ENCODE measurements at regions not wholly inside any gene's neighbourhood (a gene's known extent, or its start where the extent isn't known, plus 50 kb on each side); places are given as distances from the start of the nearest gene placed in this dataset.
A peak's percentile ranks its signal among the peaks of the same experiment; 100 is the strongest.
"Not testable (repeated sequence)": the region's sequence is repeated elsewhere in the genome, so short reads cannot be mapped to it uniquely, and the experiment has no call there.

- DNase-seq: not testable (repeated sequence)
Observed at GRCh38 chr1:223024486-223024885, 118.6 kb downstream of the TLR5 start.

- DNase-seq: not testable (repeated sequence)
Observed at GRCh38 chr1:223025190-223025734, 117.8 kb downstream of the TLR5 start.

GRCh38 chr1:223026639-223027038 lies 116.4 kb downstream of the TLR5 start:
- DNase-seq: not testable (repeated sequence)

GRCh38 chr1:223029985-223030769 lies 112.9 kb downstream of the TLR5 start:
- DNase-seq: no peak

DNA sequence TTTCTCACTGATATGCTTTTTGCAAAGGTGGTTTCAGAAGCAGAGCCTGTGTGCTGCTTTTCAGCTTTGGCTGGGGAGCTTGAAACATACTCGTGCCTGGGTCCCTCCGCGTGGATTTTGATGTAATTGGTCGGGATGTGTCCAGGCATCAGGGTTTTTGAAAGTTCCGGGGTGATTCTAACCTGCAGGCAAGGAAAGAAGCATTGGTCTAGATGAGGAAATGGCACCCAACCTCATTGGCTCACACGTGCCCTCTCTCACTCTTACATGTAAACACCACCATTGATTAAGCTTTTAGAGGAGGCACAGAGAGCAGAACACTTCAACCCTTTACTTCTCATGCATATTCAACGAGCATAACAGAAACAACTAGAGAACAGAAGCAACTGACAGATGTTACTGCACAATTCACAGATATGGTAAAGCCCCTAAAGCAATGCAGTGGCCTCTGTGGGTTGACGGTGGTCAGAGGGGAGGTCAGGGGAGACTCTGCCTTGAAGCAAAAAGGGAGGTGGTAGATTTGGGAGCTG lies 112.1 kb downstream of the TLR5 start:
- DNase-seq: no peak

DNA sequence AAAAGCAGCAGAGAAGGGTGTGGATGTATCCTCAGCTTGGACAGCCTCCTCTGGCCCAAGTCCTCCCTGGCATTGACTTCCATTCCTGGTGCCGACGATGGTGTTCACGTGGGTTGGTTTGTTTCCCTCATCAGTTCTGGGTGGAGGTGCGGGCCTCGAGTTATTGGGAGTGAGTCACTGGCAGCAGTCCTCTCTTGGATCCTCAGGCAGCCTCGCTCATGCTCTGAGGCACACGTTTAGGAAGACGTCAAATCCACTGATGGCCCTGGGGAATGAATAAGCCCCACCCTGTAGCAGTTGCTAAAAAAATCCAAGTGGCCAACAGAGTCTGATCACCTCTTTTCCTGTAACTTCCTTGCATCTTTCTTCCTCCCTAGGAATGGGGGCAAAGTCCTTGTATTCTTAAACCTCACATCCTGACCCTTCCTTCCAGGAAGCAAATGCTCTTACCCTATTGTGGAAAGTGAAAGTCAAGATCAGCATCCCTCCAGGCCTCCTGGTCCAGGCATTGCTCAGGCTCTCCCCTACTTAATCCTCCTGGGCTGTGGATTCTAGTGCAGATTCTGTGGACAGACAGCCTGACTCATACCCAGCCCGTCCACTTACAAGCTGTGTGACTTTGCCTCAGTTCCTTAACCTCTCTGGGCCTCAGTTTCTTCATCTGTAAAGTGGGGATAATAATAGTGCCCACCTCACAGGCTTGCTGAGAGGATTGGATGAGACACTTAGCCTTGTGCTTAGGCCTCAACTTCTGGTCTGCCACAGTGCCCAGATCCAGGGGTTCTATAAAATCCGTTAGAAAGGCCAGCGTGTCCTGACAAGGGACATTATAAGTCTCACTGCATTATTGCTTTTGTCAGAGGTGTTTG lies 111.1 kb downstream of the TLR5 start:
- peak; percentile 7 for DNase-seq

- DNase-seq: no peak
Observed at GRCh38 chr1:223033658-223034057, 109.4 kb downstream of the TLR5 start.

DNA sequence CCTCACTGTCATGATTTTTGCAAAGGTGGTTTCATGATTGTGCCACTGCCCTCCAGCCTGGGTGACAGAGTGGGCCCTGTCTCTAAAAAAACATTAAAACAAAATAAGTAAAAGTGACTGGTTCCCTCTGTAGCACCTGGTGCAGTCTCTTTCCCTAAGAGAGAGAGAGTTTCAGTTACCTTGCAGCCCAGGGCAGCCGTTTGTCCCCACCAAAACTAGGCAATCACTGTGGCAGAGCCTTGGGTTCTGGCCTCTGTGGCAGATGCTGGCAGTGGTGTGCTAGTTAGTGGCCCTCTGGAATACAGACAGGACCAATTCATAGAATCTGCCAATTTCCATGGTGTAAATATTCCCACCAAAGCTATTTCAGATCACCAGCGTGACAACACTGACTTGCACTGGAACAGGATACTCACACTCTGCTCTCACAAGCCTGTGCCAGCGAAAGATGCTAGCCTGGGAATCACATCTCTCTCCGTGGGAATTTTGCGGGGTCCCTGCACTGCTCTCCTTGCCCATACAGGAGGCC lies 108.7 kb downstream of the TLR5 start:
- no peak for DNase-seq

GRCh38 chr1:223035724-223036478 lies 107.1 kb downstream of the TLR5 start:
- no peak for DNase-seq

DNA sequence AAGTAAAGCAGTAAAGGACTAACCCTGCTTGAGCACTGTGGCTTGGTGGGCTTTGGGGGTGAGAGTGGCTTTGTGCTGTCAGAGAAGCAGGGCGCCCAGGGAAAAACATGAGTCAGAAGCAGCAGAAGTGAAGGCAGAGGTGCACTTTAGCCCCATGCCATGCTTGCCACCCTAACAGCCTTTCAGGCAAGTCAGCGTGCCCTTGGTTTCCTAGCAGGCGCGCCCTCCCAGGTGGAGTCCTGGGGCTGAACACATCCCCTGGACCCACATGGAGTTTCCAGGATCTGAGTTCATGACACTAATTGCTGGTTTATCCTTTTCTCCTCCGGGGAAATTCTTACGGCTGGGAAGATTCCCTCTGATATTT lies 106.6 kb downstream of the TLR5 start:
- DNase-seq: no peak

GRCh38 chr1:223037845-223038244 lies 105.2 kb downstream of the TLR5 start:
- no peak for DNase-seq

GRCh38 chr1:223038288-223039006 lies 104.6 kb downstream of the TLR5 start:
- no peak for DNase-seq

DNA sequence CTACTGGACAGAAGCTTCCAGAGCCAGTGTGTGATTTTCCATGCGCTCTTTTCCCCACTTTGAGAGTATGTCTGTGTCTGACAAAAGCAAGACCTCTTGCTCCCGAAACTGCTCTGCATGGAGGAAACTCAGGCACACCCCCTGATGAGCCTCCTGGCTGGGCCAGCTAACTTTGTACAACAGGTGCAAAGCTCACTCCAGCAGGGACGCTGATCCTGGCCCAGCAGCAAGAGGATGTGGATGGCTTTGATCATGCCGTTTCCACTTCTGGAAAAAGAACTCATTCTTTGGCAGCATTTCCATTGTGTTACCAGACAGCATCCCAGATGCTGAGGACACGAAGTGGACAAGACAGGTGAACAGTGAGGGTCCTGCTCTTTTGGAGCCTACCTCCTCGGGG lies 103.1 kb downstream of the TLR5 start:
- no peak for DNase-seq

GRCh38 chr1:223041481-223041880 lies 101.6 kb downstream of the TLR5 start:
- no peak for DNase-seq

GRCh38 chr1:223045164-223045957 lies 97.7 kb downstream of the TLR5 start:
- DNase-seq: no peak

GRCh38 chr1:223046011-223046410 lies 97.0 kb downstream of the TLR5 start:
- no peak for DNase-seq

DNA sequence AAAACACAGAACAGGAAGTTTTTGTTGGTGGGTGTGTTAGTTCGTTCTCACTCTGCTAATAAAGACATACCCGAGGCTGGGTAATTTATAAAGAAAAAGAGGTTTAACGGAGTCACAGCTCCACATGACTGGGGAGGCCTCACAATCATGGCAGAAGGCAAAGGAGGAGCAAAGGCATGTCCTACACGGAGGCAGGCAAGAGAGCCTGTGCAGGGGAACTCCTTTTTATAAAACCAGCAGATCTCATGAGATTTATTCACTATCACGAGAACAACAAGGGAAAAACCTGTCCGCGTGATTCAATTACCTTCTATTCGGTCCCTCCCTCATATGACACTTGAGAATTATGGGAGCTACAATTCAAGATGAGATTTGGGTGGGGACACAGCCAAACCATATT lies 96.6 kb downstream of the TLR5 start:
- DNase-seq: not testable (repeated sequence)

DNA sequence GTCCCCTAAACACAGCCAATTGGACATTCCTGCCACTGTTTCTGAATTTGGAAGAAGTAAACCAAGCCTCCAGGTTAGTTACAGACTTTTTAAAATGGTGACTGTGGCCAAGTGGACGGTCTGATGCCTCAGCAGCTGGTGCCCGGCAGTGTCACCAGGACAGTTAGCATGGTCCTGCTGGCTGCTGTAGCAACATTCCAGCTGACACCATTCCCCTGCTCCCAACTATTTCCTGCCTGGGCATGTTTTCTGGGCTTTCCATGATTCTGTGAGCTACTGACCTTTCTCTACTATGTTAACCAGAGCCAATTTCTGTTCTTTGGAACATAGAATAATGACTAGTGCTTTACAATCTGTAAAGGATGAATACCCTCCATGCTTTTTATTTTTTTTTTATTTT lies 95.0 kb downstream of the TLR5 start:
- DNase-seq: no peak

GRCh38 chr1:223052462-223052861 lies 90.6 kb downstream of the TLR5 start:
- no peak for DNase-seq

GRCh38 chr1:223052931-223053330 lies 90.1 kb downstream of the TLR5 start:
- DNase-seq: no peak

- DNase-seq: no peak
Observed at GRCh38 chr1:223056802-223057201, 86.2 kb downstream of the TLR5 start.
